ENCODE measurements at regions not wholly inside any gene's neighbourhood (a gene's known extent, or its start where the extent isn't known, plus 50 kb on each side); places are given as distances from the start of the nearest gene placed in this dataset.

GRCh38 chr9:90261698-90262097, 380.9 kb downstream of the DIRAS2 start:
- TF ChIP-seq EZH2 (IDR thresholded peaks at IDR 0.05) (no peak), RAD21 (IDR thresholded peaks at IDR 0.05; ENCODE audit: low read depth) (no peak), POLR2A (IDR thresholded peaks at IDR 0.05; ENCODE audit: borderline replicate concordance, extremely low read depth, insufficient read depth, insufficient read length) (no peak), CTCF (IDR thresholded peaks at IDR 0.05 in 2 of 3, conservative IDR thresholded peaks at IDR 0.05 in 1 of 3; ENCODE audit: borderline replicate concordance in 1 of 3, insufficient read depth in 1 of 3, low read depth in 2 of 3, low read length in 2 of 3) (no peak), JUND (IDR thresholded peaks at IDR 0.05) (no peak), POLR2AphosphoS5 (IDR thresholded peaks at IDR 0.05; ENCODE audit: low read depth, low read length) (no peak), EGR1 (IDR thresholded peaks at IDR 0.05; ENCODE audit: low read depth) (no peak), ZFX (IDR thresholded peaks at IDR 0.05) (no peak), YY1 (IDR thresholded peaks at IDR 0.05; ENCODE audit: extremely low read depth, insufficient replicate concordance, low read depth, low read length) (no peak), SRF (IDR thresholded peaks at IDR 0.05; ENCODE audit: low read depth) (no peak), TCF7L2 (IDR thresholded peaks at IDR 0.05; ENCODE audit: borderline replicate concordance, extremely low read depth, insufficient read depth, insufficient read length) (no peak), EZH2phosphoT487 (IDR thresholded peaks at IDR 0.05; ENCODE audit: borderline replicate concordance) (no peak), ELF1 (IDR thresholded peaks at IDR 0.05; ENCODE audit: borderline replicate concordance, low read depth) (no peak)
